ENCODE measurements at regions not wholly inside any gene's neighbourhood (a gene's known extent, or its start where the extent isn't known, plus 50 kb on each side); places are given as distances from the start of the nearest gene placed in this dataset.

DNA sequence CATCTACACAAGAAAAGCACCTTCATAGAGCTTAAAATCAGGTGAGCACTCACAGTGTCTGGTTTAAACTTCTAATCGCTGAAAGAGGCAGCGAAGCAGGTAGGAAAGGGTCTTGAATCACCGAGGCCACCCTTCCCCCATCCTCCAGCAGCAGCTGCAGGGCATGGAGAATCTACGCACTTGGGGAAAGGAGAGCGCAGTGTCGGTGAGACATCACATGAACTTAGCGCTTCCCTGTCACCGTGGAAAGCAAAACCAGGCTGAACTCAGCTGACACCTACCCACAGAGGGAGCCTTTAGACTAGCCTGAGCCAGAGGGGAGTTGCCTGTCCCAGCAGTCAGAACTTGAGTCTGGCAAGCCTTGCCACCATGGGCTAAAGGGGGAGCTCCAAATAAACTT, 197.2 kb upstream of the ZFP42 start:
- H3K27ac ChIP-seq (ENCODE audit: low read depth in 1 of 2, low read length in 1 of 2), result no peak overlapping the region
- no peak overlapping the region for H3K4me3 ChIP-seq (ENCODE audit: low read length in 2 of 2)
- H3K9me3 ChIP-seq (ENCODE audit: control insufficient read depth in 2 of 2, insufficient read depth in 1 of 2, low read length in 1 of 2), result peaks cover 5 to 19% of the 10 kb centered on the region in 2 donors
- H3K4me1 ChIP-seq (ENCODE audit: control insufficient read depth in 2 of 2, insufficient read depth in 2 of 2, low read length in 2 of 2), result no peaks in the 10 kb centered on the region
- H3K36me3 ChIP-seq (ENCODE audit: control insufficient read depth in 2 of 2, insufficient read depth in 2 of 2, low read length in 1 of 2), result no peaks in the 10 kb centered on the region
- 93% methylated on average over 8 of the region's 8 CpGs for WGBS
- H3K27me3 ChIP-seq (ENCODE audit: control insufficient read depth in 2 of 2, insufficient read depth in 1 of 2, low read length in 1 of 2), result no peaks in the 10 kb centered on the region
- DNase-seq (ENCODE audit: low read depth in 6 of 9, low spot score in 9 of 9), result no peak

DNA sequence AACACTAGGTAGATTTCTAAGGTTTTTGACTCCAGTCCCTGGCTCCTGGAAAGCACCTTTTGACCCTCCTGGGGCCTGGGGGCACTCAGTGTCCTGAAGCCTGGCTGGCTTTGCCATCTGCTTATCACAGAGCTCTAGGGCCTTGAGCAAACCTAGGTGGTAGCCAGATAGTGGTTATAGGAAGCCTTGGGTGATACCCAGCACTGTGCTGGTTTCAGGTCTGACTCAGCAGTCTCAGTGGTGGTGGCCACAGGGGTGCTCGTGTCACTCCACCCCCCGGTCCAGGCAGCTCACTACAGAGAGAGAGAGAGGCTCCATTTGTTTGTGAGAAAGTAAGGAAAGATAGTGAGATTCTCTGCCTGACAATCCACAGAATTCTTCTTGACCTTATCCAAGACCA, 195.8 kb upstream of the ZFP42 start:
- no peak overlapping the region for H3K27ac ChIP-seq (ENCODE audit: low read depth in 1 of 2, low read length in 1 of 2)
- H3K4me3 ChIP-seq (ENCODE audit: low read length in 2 of 2), result no peak overlapping the region
- no peaks in the 10 kb centered on the region for H3K4me1 ChIP-seq (ENCODE audit: control insufficient read depth in 2 of 2, insufficient read depth in 2 of 2, low read length in 2 of 2)
- H3K9me3 ChIP-seq (ENCODE audit: control insufficient read depth in 2 of 2, insufficient read depth in 1 of 2, low read length in 1 of 2), result peaks cover 5 to 19% of the 10 kb centered on the region in 2 donors
- no peak for DNase-seq (ENCODE audit: low read depth in 6 of 9, low spot score in 9 of 9)
- no peaks in the 10 kb centered on the region for H3K36me3 ChIP-seq (ENCODE audit: control insufficient read depth in 2 of 2, insufficient read depth in 2 of 2, low read length in 1 of 2)
- WGBS, result 76% methylated on average over 2 of the region's 2 CpGs
- no peaks in the 10 kb centered on the region for H3K27me3 ChIP-seq (ENCODE audit: control insufficient read depth in 2 of 2, insufficient read depth in 1 of 2, low read length in 1 of 2)

DNA sequence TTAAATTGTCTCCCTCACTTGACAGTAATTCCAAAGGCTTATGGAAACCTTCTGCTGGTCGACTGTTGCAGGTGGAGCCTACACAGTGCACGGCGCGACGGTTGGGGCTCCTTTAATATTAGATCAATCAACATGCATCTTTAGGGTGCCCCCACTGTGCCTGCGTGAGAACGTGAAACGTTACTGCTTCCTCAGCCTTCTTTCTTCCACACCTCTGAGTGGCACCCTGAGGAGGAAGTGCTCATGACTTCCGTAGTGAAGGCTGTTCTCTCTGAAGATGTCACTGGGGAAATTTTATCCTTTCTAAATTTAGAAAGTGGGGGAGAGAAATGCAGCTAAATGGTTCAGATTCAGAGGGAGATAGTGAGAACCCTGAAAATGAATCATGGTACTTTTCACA, 184.0 kb upstream of the ZFP42 start:
- no peak for DNase-seq (ENCODE audit: low read depth in 6 of 9, low spot score in 9 of 9)
- Histone ChIP-seq H3K9me3 (ENCODE audit: control insufficient read depth in 2 of 2, insufficient read depth in 1 of 2, low read length in 1 of 2) (peaks cover 1 to 18% of the 10 kb centered on the region in 2 donors), H3K4me1 (ENCODE audit: control insufficient read depth in 2 of 2, insufficient read depth in 2 of 2, low read length in 2 of 2) (no peaks in the 10 kb centered on the region), H3K36me3 (ENCODE audit: control insufficient read depth in 2 of 2, insufficient read depth in 2 of 2, low read length in 1 of 2) (no peaks in the 10 kb centered on the region), H3K27me3 (ENCODE audit: control insufficient read depth in 2 of 2, insufficient read depth in 1 of 2, low read length in 1 of 2) (no peaks in the 10 kb centered on the region), H3K27ac (ENCODE audit: low read depth in 1 of 2, low read length in 1 of 2) (no peak overlapping the region), H3K4me3 (ENCODE audit: low read length in 2 of 2) (no peak overlapping the region)
- 59% methylated on average over 9 of the region's 9 CpGs for WGBS

DNA sequence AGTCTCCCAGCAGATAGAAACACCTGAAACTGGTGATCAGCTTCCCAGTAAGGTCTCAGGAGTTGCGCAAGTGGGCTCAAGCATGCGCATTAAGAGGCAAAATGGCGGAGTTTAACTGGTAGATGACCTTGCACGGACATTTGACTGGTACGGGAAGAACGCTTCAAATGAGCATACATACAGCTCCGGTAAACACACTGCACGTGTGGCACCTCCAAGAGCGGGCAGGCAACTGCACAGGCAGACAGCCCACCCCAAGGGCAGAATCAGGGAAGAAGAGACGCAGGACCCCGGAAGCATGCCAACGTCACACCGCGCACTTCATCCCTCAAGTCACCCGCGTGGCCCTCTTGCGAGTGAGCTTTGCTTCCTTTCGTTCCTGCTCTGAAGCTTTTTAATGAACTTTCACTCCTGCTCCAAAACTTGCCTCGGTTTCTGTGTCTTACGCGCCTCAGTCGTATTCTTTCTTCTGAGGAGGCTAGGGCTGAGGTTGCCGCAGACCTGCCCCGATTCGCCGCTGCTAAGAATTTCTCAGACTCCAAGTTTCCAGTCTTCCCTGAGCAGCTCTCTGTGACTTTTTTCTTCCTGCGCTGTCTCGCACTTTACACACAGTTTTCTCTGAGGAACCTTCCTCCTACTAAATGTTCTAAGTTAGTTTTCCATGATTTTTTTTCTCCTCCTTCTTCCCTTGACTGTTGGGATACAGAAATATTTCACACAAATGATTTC, 180.7 kb upstream of the ZFP42 start:
- WGBS, result 78% methylated on average over 28 of the region's 28 CpGs
- H3K27me3 ChIP-seq (ENCODE audit: control insufficient read depth in 2 of 2, insufficient read depth in 1 of 2, low read length in 1 of 2), result no peaks in the 10 kb centered on the region
- H3K4me3 ChIP-seq (ENCODE audit: low read length in 2 of 2), result no peak overlapping the region
- H3K4me1 ChIP-seq (ENCODE audit: control insufficient read depth in 2 of 2, insufficient read depth in 2 of 2, low read length in 2 of 2), result no peaks in the 10 kb centered on the region
- no peak for DNase-seq (ENCODE audit: low read depth in 6 of 9, low spot score in 9 of 9)
- no peaks in the 10 kb centered on the region for H3K36me3 ChIP-seq (ENCODE audit: control insufficient read depth in 2 of 2, insufficient read depth in 2 of 2, low read length in 1 of 2)
- peaks cover 0 to 18% of the 10 kb centered on the region in 2 donors for H3K9me3 ChIP-seq (ENCODE audit: control insufficient read depth in 2 of 2, insufficient read depth in 1 of 2, low read length in 1 of 2)
- H3K27ac ChIP-seq (ENCODE audit: low read depth in 1 of 2, low read length in 1 of 2), result no peak overlapping the region

DNA sequence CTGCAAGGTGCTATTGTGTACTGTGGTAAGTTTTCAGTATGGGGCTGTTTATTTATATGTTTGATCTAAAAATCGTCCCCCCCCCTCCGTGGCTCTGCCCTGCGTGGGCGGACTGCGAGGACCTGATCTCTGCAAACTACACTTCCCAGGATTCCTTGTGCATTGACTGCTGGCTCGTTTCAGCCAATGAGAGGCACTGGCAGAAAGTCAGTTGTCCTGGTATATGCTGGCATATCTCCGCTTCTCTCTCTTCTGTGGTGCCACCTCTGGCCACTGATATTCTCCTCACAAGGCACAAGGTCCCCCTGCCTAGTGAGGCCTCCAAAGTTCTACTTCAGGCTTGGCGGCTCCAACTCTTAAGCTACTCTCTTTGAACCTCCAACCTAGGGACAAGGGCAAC, 168.8 kb upstream of the ZFP42 start:
- no peak for DNase-seq (ENCODE audit: low read depth in 6 of 9, low spot score in 9 of 9)
- no peaks in the 10 kb centered on the region for H3K36me3 ChIP-seq (ENCODE audit: control insufficient read depth in 2 of 2, insufficient read depth in 2 of 2, low read length in 1 of 2)
- no peak overlapping the region for H3K4me3 ChIP-seq (ENCODE audit: low read length in 2 of 2)
- H3K27ac ChIP-seq (ENCODE audit: low read depth in 1 of 2, low read length in 1 of 2), result no peak overlapping the region
- no peaks in the 10 kb centered on the region for H3K4me1 ChIP-seq (ENCODE audit: control insufficient read depth in 2 of 2, insufficient read depth in 2 of 2, low read length in 2 of 2)
- no peaks in the 10 kb centered on the region for H3K27me3 ChIP-seq (ENCODE audit: control insufficient read depth in 2 of 2, insufficient read depth in 1 of 2, low read length in 1 of 2)
- 80% methylated on average over 8 of the region's 8 CpGs for WGBS
- peaks cover 0 to 17% of the 10 kb centered on the region in 2 donors for H3K9me3 ChIP-seq (ENCODE audit: control insufficient read depth in 2 of 2, insufficient read depth in 1 of 2, low read length in 1 of 2)

DNA sequence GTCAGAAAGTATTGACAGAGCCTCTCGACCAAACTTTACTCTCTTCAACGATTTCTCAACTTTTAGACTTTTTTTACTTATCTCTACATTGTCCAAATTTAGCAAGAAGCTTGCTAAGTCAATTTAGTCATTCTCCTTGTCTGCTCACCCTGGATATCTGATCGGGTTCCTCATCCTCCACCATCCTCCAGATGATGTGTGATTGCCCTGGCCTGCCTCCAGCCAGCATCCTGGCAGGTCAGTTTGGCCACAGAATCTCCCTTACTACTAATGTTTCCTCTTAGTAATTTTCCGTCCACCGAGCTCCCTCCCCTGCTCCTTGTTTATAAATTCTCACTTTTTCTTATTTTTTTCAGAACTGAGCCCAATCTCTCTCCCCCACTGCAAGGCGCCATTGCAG, 167.9 kb upstream of the ZFP42 start:
- H3K27ac ChIP-seq (ENCODE audit: low read depth in 1 of 2, low read length in 1 of 2), result no peak overlapping the region
- no peak overlapping the region for H3K4me3 ChIP-seq (ENCODE audit: low read length in 2 of 2)
- WGBS, result 93% methylated on average over 6 of the region's 6 CpGs

DNA sequence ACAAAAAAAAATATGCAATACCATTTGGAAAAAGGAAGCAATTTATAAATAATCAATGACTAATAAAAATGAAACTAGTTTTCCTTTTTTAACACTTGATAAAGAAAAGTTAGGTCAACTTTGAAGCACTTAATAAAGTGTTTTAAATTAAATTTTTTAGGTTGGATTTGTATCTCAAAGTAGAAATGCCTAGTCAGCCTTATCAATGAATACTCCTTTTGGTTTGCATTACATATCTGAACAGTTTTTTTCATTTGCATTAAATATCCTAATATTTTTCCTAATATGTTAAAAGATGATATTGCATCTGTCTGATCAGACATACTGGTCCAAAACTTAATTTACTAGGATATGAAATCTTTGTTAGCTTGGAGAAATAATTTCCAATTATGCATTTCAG, 155.8 kb upstream of the ZFP42 start:
- H3K27me3 ChIP-seq (ENCODE audit: control insufficient read depth in 2 of 2, insufficient read depth in 1 of 2, low read length in 1 of 2), result no peaks in the 10 kb centered on the region
- H3K27ac ChIP-seq (ENCODE audit: low read depth in 1 of 2, low read length in 1 of 2), result no peak overlapping the region
- DNase-seq (ENCODE audit: low read depth in 6 of 9, low spot score in 9 of 9), result no peak
- H3K4me3 ChIP-seq (ENCODE audit: low read length in 2 of 2), result no peak overlapping the region
- H3K9me3 ChIP-seq (ENCODE audit: control insufficient read depth in 2 of 2, insufficient read depth in 1 of 2, low read length in 1 of 2), result peaks cover 0 to 3% of the 10 kb centered on the region in 2 donors
- no peaks in the 10 kb centered on the region for H3K4me1 ChIP-seq (ENCODE audit: control insufficient read depth in 2 of 2, insufficient read depth in 2 of 2, low read length in 2 of 2)
- H3K36me3 ChIP-seq (ENCODE audit: control insufficient read depth in 2 of 2, insufficient read depth in 2 of 2, low read length in 1 of 2), result no peaks in the 10 kb centered on the region

More for the DNA sequence above, 167.9 kb upstream of the ZFP42 start:
- no peaks in the 10 kb centered on the region for H3K27me3 ChIP-seq (ENCODE audit: control insufficient read depth in 2 of 2, insufficient read depth in 1 of 2, low read length in 1 of 2)
- no peaks in the 10 kb centered on the region for H3K4me1 ChIP-seq (ENCODE audit: control insufficient read depth in 2 of 2, insufficient read depth in 2 of 2, low read length in 2 of 2)
- DNase-seq (ENCODE audit: low read depth in 6 of 9, low spot score in 9 of 9), result no peak
- no peaks in the 10 kb centered on the region for H3K36me3 ChIP-seq (ENCODE audit: control insufficient read depth in 2 of 2, insufficient read depth in 2 of 2, low read length in 1 of 2)
- H3K9me3 ChIP-seq (ENCODE audit: control insufficient read depth in 2 of 2, insufficient read depth in 1 of 2, low read length in 1 of 2), result peaks cover 0 to 17% of the 10 kb centered on the region in 2 donors

DNA sequence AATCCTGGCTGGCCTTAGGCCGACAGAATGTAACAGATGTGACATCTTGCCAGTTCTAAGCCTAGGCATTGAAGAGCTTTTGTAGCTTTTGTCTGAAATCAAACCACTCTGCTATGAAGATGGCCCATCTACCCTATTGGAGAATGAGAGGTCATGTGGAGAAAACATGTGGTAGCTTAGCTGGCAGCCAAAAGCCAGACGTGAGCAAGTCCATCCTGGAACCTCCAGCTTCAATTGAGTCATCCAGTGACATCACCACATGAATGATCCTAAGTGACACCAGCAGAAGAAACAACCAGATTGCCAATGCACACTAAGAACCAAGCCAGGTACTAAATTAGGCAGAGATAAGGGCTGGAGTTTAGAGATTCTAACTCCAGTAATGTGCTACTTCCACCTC, 154.8 kb upstream of the ZFP42 start:
- WGBS, result 88% methylated on average over 2 of the region's 2 CpGs
- no peak overlapping the region for H3K4me3 ChIP-seq (ENCODE audit: low read length in 2 of 2)
- H3K27ac ChIP-seq (ENCODE audit: low read depth in 1 of 2, low read length in 1 of 2), result no peak overlapping the region
- H3K9me3 ChIP-seq (ENCODE audit: control insufficient read depth in 2 of 2, insufficient read depth in 1 of 2, low read length in 1 of 2), result peaks cover 0 to under 1% of the 10 kb centered on the region in 2 donors
- no peaks in the 10 kb centered on the region for H3K4me1 ChIP-seq (ENCODE audit: control insufficient read depth in 2 of 2, insufficient read depth in 2 of 2, low read length in 2 of 2)
- no peaks in the 10 kb centered on the region for H3K36me3 ChIP-seq (ENCODE audit: control insufficient read depth in 2 of 2, insufficient read depth in 2 of 2, low read length in 1 of 2)
- DNase-seq (ENCODE audit: low read depth in 6 of 9, low spot score in 9 of 9), result no peak
- no peaks in the 10 kb centered on the region for H3K27me3 ChIP-seq (ENCODE audit: control insufficient read depth in 2 of 2, insufficient read depth in 1 of 2, low read length in 1 of 2)

DNA sequence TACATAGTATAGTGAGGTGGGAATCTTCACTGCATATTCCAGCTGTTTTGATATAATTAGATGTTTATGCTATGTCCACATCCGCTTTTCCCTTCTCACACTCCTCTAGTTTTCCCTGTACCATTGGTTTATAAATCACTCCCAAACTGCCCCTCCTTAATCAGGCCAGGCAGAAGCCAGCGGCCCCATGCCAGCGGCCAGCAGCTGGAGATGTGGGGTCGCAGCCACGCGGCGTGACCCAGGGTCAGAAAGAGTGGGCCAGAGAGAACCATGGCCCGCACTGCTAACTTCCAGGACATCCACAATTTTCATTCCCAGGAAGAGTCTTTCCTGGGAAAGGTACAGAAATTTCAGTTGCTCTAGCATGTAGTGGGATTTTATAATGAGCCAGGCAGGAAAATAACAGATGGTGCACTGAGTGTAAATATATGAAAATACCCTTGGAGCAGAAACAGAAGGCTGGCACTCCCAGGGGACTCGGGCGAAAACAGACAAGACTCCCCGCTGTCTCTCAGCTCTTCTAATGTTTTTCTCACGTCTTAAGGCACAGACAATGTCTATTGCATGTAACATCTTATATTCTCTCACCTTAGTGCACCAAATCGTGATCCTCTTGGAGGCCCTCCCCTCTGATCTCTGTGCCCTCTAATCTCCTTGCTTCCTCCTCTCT, 145.9 kb upstream of the ZFP42 start:
- no peak for DNase-seq (ENCODE audit: low read depth in 6 of 9, low spot score in 9 of 9)
- 94% methylated on average over 13 of the region's 13 CpGs for WGBS

More for the DNA sequence above, 145.9 kb upstream of the ZFP42 start:
- no peak overlapping the region for H3K27ac ChIP-seq (ENCODE audit: low read depth in 1 of 2, low read length in 1 of 2)
- peaks cover 0 to 16% of the 10 kb centered on the region in 2 donors for H3K9me3 ChIP-seq (ENCODE audit: control insufficient read depth in 2 of 2, insufficient read depth in 1 of 2, low read length in 1 of 2)
- no peaks in the 10 kb centered on the region for H3K4me1 ChIP-seq (ENCODE audit: control insufficient read depth in 2 of 2, insufficient read depth in 2 of 2, low read length in 2 of 2)
- H3K27me3 ChIP-seq (ENCODE audit: control insufficient read depth in 2 of 2, insufficient read depth in 1 of 2, low read length in 1 of 2), result no peaks in the 10 kb centered on the region
- H3K36me3 ChIP-seq (ENCODE audit: control insufficient read depth in 2 of 2, insufficient read depth in 2 of 2, low read length in 1 of 2), result no peaks in the 10 kb centered on the region
- no peak overlapping the region for H3K4me3 ChIP-seq (ENCODE audit: low read length in 2 of 2)

All from thymus (tissue), 11 donors.